CD14-positive monocyte (primary cell): ENCODE measurements at regions not wholly inside any gene's neighbourhood (a gene's known extent, or its start where the extent isn't known, plus 50 kb on each side); places are given as distances from the start of the nearest gene placed in this dataset.

ENCODE experiments used
- DNase-seq, 3 donors: peaks; one replicate each; pipeline ENCODE4 v3.0.0-alpha.2; 2011 to 2022
- H2AFZ ChIP-seq: 2 replicates; pipeline ENCODE4 v1.6.0; 2012; ENCODE audit warnings: mild to moderate bottlenecking, low read depth, low read length, inconsistent platforms; ENCODE audit not compliant: insufficient read depth, poor library complexity, severe bottlenecking
- H3K27ac ChIP-seq, 2 donors: 1 replicate in 1 of 2; 2 replicates in 1 of 2; pipeline ENCODE4 v1.5.1; 2012 to 2013; ENCODE audit warnings: low read length in 2 of 2, control low read depth in 1 of 2, inconsistent platforms in 1 of 2, low read depth in 1 of 2, mild to moderate bottlenecking in 1 of 2
- H3K27me3 ChIP-seq, 2 donors: one replicate each; pipeline versions ENCODE4 v1.6.0 to v1.6.1; 2011 to 2013; ENCODE audit warnings: low read length in 2 of 2; ENCODE audit not compliant: control insufficient read depth in 2 of 2, insufficient read depth in 2 of 2
- H3K36me3 ChIP-seq, 2 donors: replicated peaks in 1 of 2; 1 replicate in 1 of 2; 2 replicates in 1 of 2; pipeline versions ENCODE4 v1.5.1 to v1.6.1; 2012 to 2013; ENCODE audit warnings: low read length in 2 of 2, control low read depth in 1 of 2, inconsistent platforms in 1 of 2, mild to moderate bottlenecking in 1 of 2; ENCODE audit not compliant: insufficient read depth in 2 of 2, control insufficient read depth in 1 of 2
- H3K4me1 ChIP-seq, 2 donors: 1 replicate in 1 of 2; 2 replicates in 1 of 2; pipeline versions ENCODE4 v1.5.1 to v1.6.1; 2012 to 2013; ENCODE audit warnings: low read length in 2 of 2, control low read depth in 1 of 2, inconsistent platforms in 1 of 2, mild to moderate bottlenecking in 1 of 2, moderate library complexity in 1 of 2; ENCODE audit not compliant: insufficient read depth in 2 of 2, control insufficient read depth in 1 of 2
- H3K4me2 ChIP-seq: replicated peaks from 2 replicates; pipeline ENCODE3; 2012; ENCODE audit warnings: low read length, moderate library complexity, mild to moderate bottlenecking; ENCODE audit not compliant: poor library complexity, severe bottlenecking; ENCODE audit errors: extremely low read depth
- H3K4me3 ChIP-seq, 3 experiments: fragments of 200-600 bp in 1 of 3; sonication (generic) in 1 of 3; replicated peaks in 1 of 3; 1 replicate in 2 of 3; 2 replicates in 1 of 3; pipeline ENCODE4 v1.5.1; 2011 to 2013; ENCODE audit warnings: low read length in 3 of 3, mild to moderate bottlenecking in 3 of 3, control low read depth in 2 of 3, low read depth in 2 of 3, inconsistent platforms in 1 of 3, moderate library complexity in 1 of 3
- H3K79me2 ChIP-seq: 2 replicates; pipeline ENCODE4 v1.6.0; 2012; ENCODE audit warnings: mild to moderate bottlenecking, control low read depth, inconsistent platforms, low read length, moderate library complexity; ENCODE audit not compliant: insufficient read depth
- H3K9ac ChIP-seq: 2 replicates; pipeline ENCODE4 v1.6.0; 2017; ENCODE audit warnings: low read length, mild to moderate bottlenecking; ENCODE audit not compliant: insufficient read depth, poor library complexity, severe bottlenecking
- H3K9me3 ChIP-seq, 2 donors: replicated peaks in 1 of 2; 1 replicate in 1 of 2; 2 replicates in 1 of 2; pipeline versions ENCODE4 v1.5.1 to v1.6.1; 2012 to 2013; ENCODE audit warnings: low read length in 2 of 2, control low read depth in 1 of 2; ENCODE audit not compliant: control insufficient read depth in 1 of 2, insufficient read depth in 1 of 2
- H4K20me1 ChIP-seq: 2 replicates; pipeline ENCODE4 v1.6.0; 2012; ENCODE audit warnings: mild to moderate bottlenecking, low read length, control low read depth, moderate library complexity; ENCODE audit not compliant: insufficient read depth
- H3K27ac Mint-ChIP-seq, 7 donors: one replicate each; pipeline ENCODE4 v1.8.0; 2020; ENCODE audit warnings: mild to moderate bottlenecking in 7 of 7, mixed read lengths in 7 of 7, moderate library complexity in 6 of 7, inconsistent platforms in 2 of 7
- H3K27me3 Mint-ChIP-seq, 3 donors: one replicate each; pipeline ENCODE4 v1.8.0; 2021 to 2022; ENCODE audit warnings: low read depth in 3 of 3, mild to moderate bottlenecking in 3 of 3, mixed read lengths in 3 of 3, moderate library complexity in 3 of 3, inconsistent platforms in 1 of 3
- H3K36me3 Mint-ChIP-seq, 2 donors: one replicate each; pipeline ENCODE4 v1.8.0; 2020; ENCODE audit warnings: mixed read lengths in 2 of 2, inconsistent platforms in 1 of 2, mild to moderate bottlenecking in 1 of 2
- H3K4me1 Mint-ChIP-seq: one replicate; pipeline ENCODE4 v1.8.0; 2020; ENCODE audit warnings: mild to moderate bottlenecking, mixed read lengths
- H3K4me3 Mint-ChIP-seq, 2 donors: one replicate each; pipeline ENCODE4 v1.8.0; 2020; ENCODE audit warnings: mild to moderate bottlenecking in 2 of 2, mixed read lengths in 2 of 2, moderate library complexity in 1 of 2
- H3K9me3 Mint-ChIP-seq, 7 donors: one replicate each; pipeline ENCODE4 v1.8.0; 2020 to 2022; ENCODE audit warnings: mixed read lengths in 7 of 7, mild to moderate bottlenecking in 6 of 7, moderate library complexity in 6 of 7, inconsistent platforms in 2 of 7
- WGBS: methylation state at CpG from one replicate; pipeline ENCODE4 v1.1.5; 2013; ENCODE audit warnings: missing lambda C conversion rate; ENCODE audit not compliant: insufficient coverage; 5-methylcytosine and 5-hydroxymethylcytosine counted together
- intact Hi-C, 2 donors: fragments of 100-400 bp; cut with micrococcal nuclease; formaldehyde crosslinking; loops; one replicate each; pipeline versions ENCODE4 v1.15.0 to v1.15.1; 2023
- TF ChIP-seq, protein P1 (sequence below): fragments of 200-600 bp; IDR thresholded peaks from one replicate; pipeline ENCODE4 v1.8.0; 2022; ENCODE audit warnings: antibody characterized with exemption, mild to moderate bottlenecking

DNA sequence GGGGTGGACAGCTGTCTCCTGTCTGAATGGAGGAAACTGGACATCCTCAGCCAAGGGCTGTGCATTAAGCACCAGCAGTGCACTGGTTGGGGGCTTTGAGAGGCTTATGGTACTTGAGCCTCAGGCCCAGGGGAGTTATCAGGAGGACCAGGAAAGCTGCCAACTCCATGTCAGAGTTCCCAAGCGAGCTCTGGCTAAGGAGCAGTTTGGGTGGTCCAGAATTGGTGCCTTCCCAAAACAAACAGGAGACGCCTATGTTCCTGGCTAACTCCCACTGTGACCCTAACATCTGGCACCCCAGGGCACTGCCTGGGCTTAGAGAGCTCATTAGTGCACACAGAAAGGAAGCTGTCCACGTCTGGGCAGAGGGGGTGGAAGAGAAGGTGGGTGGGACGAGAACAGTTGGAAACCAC lies 408.6 kb upstream of the NPVF start:
- Histone ChIP-seq H3K9ac (no peak overlapping the region), H3K79me2 (no peaks in the 10 kb centered on the region), H3K4me2 (no peak overlapping the region), H3K4me1 (no peaks in the 10 kb centered on the region), H2AFZ (no peak overlapping the region), H3K27me3 (no peaks in the 10 kb centered on the region), H4K20me1 (no peaks in the 10 kb centered on the region), H3K27ac (no peak overlapping the region), H3K4me3 (no peak overlapping the region), H3K9me3 (no peaks in the 10 kb centered on the region), H3K36me3 (no peaks in the 10 kb centered on the region)
- TF ChIP-seq, protein P1, sequence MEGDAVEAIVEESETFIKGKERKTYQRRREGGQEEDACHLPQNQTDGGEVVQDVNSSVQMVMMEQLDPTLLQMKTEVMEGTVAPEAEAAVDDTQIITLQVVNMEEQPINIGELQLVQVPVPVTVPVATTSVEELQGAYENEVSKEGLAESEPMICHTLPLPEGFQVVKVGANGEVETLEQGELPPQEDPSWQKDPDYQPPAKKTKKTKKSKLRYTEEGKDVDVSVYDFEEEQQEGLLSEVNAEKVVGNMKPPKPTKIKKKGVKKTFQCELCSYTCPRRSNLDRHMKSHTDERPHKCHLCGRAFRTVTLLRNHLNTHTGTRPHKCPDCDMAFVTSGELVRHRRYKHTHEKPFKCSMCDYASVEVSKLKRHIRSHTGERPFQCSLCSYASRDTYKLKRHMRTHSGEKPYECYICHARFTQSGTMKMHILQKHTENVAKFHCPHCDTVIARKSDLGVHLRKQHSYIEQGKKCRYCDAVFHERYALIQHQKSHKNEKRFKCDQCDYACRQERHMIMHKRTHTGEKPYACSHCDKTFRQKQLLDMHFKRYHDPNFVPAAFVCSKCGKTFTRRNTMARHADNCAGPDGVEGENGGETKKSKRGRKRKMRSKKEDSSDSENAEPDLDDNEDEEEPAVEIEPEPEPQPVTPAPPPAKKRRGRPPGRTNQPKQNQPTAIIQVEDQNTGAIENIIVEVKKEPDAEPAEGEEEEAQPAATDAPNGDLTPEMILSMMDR = no peak
- Mint-ChIP-seq H3K4me1 (no peaks in the 10 kb centered on the region), H3K36me3 (no peaks in the 10 kb centered on the region), H3K27ac (no peak overlapping the region), H3K4me3 (no peak overlapping the region), H3K9me3 (no peaks in the 10 kb centered on the region), H3K27me3 (peaks cover 0 to 4% (median 0%) of the 10 kb centered on the region in 3 donors)
- no CpG with 5 or more reads among the region's 4 CpGs for WGBS
- DNase-seq = no peak
- intact Hi-C loops = no loop called here

DNA sequence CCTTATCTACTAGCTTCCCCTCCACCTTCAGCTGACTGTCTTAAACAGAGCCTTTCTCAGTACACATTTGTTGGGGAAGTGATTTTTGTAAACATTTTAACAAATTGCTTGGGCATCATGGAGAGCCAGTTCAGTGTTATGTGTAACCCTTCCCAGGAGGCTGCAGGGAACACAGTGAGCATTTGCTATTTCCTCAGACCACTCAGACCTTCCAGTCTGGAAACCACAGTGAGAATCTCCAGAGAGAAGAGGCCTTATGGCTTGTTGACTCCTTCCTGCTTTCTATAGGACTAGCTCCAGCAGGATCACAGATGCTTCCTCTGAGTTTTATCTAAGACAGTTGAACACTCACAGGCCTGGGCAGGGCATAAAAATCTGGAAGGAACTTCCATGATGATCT lies 409.8 kb upstream of the NPVF start:
- no peaks in the 10 kb centered on the region for H4K20me1 ChIP-seq
- no peaks in the 10 kb centered on the region for H3K9me3 ChIP-seq
- no peak overlapping the region for H3K4me2 ChIP-seq
- no peak overlapping the region for H3K9ac ChIP-seq
- TF ChIP-seq, protein P1 = no peak
- H3K27ac ChIP-seq = no peak overlapping the region
- no peaks in the 10 kb centered on the region for H3K79me2 ChIP-seq
- H3K27me3 ChIP-seq = no peaks in the 10 kb centered on the region
- H3K27me3 Mint-ChIP-seq = peaks cover 0 to 1% (median 0%) of the 10 kb centered on the region in 3 donors
- H3K27ac Mint-ChIP-seq = no peak overlapping the region
- no peaks in the 10 kb centered on the region for H3K36me3 ChIP-seq
- peaks cover 6% of the 10 kb centered on the region for H3K4me1 Mint-ChIP-seq
- no peak overlapping the region for H3K4me3 Mint-ChIP-seq
- no peak for DNase-seq
- H2AFZ ChIP-seq = no peak overlapping the region
- no peak overlapping the region for H3K4me3 ChIP-seq
- no peaks in the 10 kb centered on the region for H3K36me3 Mint-ChIP-seq
- no peaks in the 10 kb centered on the region for H3K9me3 Mint-ChIP-seq
- intact Hi-C loops = no loop called here
- peaks cover 4 to 5% of the 10 kb centered on the region in 2 donors for H3K4me1 ChIP-seq
